ENCODE measurements at regions not wholly inside any gene's neighbourhood (a gene's known extent, or its start where the extent isn't known, plus 50 kb on each side); places are given as distances from the start of the nearest gene placed in this dataset.

DNA sequence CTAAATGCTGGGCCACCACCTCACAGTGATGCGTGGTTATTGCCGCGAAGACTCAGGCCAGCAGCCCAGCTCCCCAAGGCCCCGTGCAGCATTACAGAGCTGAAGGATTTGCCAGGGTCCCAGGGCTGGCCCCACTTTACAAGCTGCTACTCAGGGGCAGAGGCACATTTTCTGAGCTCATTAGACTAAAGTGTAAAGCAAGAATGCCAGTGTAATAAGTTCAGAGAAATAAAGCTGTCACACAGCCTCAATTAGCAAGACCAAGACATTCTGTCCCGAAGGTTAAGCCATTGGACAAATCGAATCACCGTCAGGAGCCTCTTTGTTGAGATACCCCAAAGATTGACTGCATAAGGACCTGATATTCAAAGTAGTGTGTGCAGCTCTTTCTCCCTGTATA is 428.4 kb downstream of the EFNB2 start:
- TF ChIP-seq, protein P1, sequence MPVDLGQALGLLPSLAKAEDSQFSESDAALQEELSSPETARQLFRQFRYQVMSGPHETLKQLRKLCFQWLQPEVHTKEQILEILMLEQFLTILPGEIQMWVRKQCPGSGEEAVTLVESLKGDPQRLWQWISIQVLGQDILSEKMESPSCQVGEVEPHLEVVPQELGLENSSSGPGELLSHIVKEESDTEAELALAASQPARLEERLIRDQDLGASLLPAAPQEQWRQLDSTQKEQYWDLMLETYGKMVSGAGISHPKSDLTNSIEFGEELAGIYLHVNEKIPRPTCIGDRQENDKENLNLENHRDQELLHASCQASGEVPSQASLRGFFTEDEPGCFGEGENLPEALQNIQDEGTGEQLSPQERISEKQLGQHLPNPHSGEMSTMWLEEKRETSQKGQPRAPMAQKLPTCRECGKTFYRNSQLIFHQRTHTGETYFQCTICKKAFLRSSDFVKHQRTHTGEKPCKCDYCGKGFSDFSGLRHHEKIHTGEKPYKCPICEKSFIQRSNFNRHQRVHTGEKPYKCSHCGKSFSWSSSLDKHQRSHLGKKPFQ (tag by site-specific recombination; IDR thresholded peaks at IDR 0.05) = no peak
- TF ChIP-seq ZNF777 (tag by site-specific recombination; IDR thresholded peaks at IDR 0.05; ENCODE audit: borderline replicate concordance) (no peak), KLF16 (tag by site-specific recombination; IDR thresholded peaks at IDR 0.05) (no peak), ZNF2 (tag by site-specific recombination; IDR thresholded peaks at IDR 0.05) (no peak)
